Loucy (cell line): ENCODE measurements at regions not wholly inside any gene's neighbourhood (a gene's known extent, or its start where the extent isn't known, plus 50 kb on each side); places are given as distances from the start of the nearest gene placed in this dataset.

Experiments
- H2AFZ ChIP-seq: fragments of 200-600 bp; sonication (generic); 2 replicates; pipeline ENCODE4 v1.6.0; 2016; ENCODE audit warnings: antibody characterized with exemption, mild to moderate bottlenecking, low read length, moderate library complexity
- H3F3A ChIP-seq: fragments of 200-600 bp; 2 replicates; pipeline ENCODE4 v1.6.0; 2016; ENCODE audit warnings: antibody characterized with exemption, low read depth, mild to moderate bottlenecking
- H3K27me3 ChIP-seq: fragments of 200-600 bp; sonication (generic); 2 replicates; pipeline ENCODE4 v1.6.1; 2014; ENCODE audit warnings: low read length, mild to moderate bottlenecking; ENCODE audit not compliant: insufficient read depth, poor library complexity, severe bottlenecking
- H3K36me3 ChIP-seq: fragments of 200-600 bp; sonication (generic); 2 replicates; pipeline ENCODE4 v1.6.1; 2016; ENCODE audit warnings: low read length; ENCODE audit not compliant: insufficient read depth
- H3K4me1 ChIP-seq: fragments of 200-600 bp; sonication (generic); 2 replicates; pipeline ENCODE4 v1.5.1; 2014; ENCODE audit warnings: low read length, mild to moderate bottlenecking; ENCODE audit not compliant: insufficient read depth, poor library complexity, severe bottlenecking
- H3K4me2 ChIP-seq: fragments of 200-600 bp; sonication (generic); 2 replicates; pipeline ENCODE4 v1.6.0; 2014; ENCODE audit warnings: antibody characterized with exemption, low read length, low read depth, mild to moderate bottlenecking; ENCODE audit not compliant: poor library complexity, severe bottlenecking
- H3K4me3 ChIP-seq: fragments of 200-600 bp; sonication (generic); 2 replicates; pipeline ENCODE4 v1.5.1; 2014; ENCODE audit warnings: low read length, mild to moderate bottlenecking, mixed read lengths; ENCODE audit not compliant: poor library complexity, severe bottlenecking
- H3K79me2 ChIP-seq: fragments of 200-600 bp; sonication (generic); 2 replicates; pipeline ENCODE4 v1.6.1; 2014; ENCODE audit warnings: low read length; ENCODE audit not compliant: insufficient read depth
- H3K9ac ChIP-seq: fragments of 200-600 bp; sonication (generic); 2 replicates; pipeline ENCODE4 v1.6.0; 2014; ENCODE audit warnings: mild to moderate bottlenecking, low read depth, low read length, moderate library complexity; ENCODE audit not compliant: poor library complexity, severe bottlenecking
- H3K9me2 ChIP-seq: fragments of 200-600 bp; sonication (generic); replicated peaks from 2 replicates; pipeline ENCODE4 v1.6.1; 2016; ENCODE audit warnings: low read depth, low read length, mixed read lengths
- H3K9me3 ChIP-seq: fragments of 200-600 bp; sonication (generic); 2 replicates; pipeline ENCODE4 v1.6.1; 2014; ENCODE audit warnings: mild to moderate bottlenecking, antibody characterized with exemption, low read length, low read depth; ENCODE audit not compliant: insufficient read depth
- H4K20me1 ChIP-seq: fragments of 200-600 bp; sonication (generic); 2 replicates; pipeline ENCODE4 v1.6.0; 2014; ENCODE audit warnings: antibody characterized with exemption, low read length, mild to moderate bottlenecking; ENCODE audit not compliant: insufficient read depth, poor library complexity, severe bottlenecking
- EZH2phosphoT487 ChIP-seq: fragments of 200-600 bp; IDR thresholded peaks from 2 replicates; pipeline ENCODE4 v1.6.1; 2018; ENCODE audit warnings: antibody characterized with exemption, mild to moderate bottlenecking, moderate library complexity, borderline replicate concordance
- TF ChIP-seq, protein P1 (sequence below): fragments of 200-600 bp; sonication (generic); conservative IDR thresholded peaks from 2 replicates; pipeline ENCODE4 v1.5.1; 2014; ENCODE audit warnings: mild to moderate bottlenecking, antibody characterized with exemption, low read length

DNA sequence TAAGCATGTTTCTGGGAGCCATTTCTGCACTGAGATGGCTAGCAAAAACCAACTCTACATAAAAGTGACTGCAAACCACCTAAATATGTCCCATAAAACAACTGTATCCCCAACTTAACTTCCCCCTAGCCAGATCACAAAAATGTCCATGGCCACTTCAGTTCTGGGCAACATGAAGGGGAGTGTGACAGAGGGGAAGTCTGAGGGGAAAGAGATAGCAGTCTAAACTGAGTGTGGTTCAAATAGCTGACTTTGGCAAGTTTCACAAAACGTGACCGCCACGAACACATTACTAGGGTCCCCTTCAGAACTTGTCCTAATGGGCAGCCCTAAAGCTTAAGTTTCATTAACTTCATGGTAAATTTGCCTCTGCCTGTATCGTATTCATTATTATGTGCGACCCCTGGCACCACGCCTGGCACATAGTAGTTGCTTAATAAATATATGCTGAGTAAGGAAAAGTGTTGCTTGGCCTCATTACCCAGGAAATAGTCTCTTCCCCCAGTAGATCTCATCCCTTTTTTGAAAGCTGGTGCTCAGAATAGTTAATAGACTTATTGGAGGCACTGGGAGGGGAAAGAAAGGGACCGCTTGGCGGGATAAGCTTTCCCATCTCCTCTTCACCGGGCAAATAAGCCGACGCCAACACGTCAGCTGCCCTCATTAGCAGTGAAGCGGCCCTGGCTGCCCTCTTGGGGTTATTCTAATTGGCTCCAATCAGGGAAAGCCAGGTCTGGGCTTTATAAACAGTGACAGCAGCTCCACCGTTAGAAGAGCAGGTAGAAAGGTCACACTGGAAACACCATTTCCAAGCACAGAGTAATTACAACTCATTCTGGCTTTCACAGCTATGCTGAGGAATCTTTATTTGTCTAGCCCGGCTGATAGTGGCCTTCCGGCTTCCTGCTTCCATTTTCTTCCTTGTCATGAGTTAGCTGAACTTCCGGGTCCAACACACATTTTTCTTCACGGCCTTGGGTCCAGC is 122.1 kb downstream of the LRIG2 start:
- Histone ChIP-seq H3K9ac (no peak overlapping the region), H3K79me2 (no peaks in the 10 kb centered on the region), H3K9me2 (no peaks in the 10 kb centered on the region), H3K4me2 (no peak overlapping the region), H3K27me3 (no peaks in the 10 kb centered on the region), H3K4me3 (no peak overlapping the region), H3K4me1 (peaks cover 6% of the 10 kb centered on the region), H3K9me3 (no peaks in the 10 kb centered on the region), H2AFZ (no peak overlapping the region), H3F3A (no peaks in the 10 kb centered on the region), H4K20me1 (no peaks in the 10 kb centered on the region), H3K36me3 (no peaks in the 10 kb centered on the region)
- TF ChIP-seq, protein P1, sequence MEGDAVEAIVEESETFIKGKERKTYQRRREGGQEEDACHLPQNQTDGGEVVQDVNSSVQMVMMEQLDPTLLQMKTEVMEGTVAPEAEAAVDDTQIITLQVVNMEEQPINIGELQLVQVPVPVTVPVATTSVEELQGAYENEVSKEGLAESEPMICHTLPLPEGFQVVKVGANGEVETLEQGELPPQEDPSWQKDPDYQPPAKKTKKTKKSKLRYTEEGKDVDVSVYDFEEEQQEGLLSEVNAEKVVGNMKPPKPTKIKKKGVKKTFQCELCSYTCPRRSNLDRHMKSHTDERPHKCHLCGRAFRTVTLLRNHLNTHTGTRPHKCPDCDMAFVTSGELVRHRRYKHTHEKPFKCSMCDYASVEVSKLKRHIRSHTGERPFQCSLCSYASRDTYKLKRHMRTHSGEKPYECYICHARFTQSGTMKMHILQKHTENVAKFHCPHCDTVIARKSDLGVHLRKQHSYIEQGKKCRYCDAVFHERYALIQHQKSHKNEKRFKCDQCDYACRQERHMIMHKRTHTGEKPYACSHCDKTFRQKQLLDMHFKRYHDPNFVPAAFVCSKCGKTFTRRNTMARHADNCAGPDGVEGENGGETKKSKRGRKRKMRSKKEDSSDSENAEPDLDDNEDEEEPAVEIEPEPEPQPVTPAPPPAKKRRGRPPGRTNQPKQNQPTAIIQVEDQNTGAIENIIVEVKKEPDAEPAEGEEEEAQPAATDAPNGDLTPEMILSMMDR: no peak
- no peak for TF ChIP-seq EZH2phosphoT487

DNA sequence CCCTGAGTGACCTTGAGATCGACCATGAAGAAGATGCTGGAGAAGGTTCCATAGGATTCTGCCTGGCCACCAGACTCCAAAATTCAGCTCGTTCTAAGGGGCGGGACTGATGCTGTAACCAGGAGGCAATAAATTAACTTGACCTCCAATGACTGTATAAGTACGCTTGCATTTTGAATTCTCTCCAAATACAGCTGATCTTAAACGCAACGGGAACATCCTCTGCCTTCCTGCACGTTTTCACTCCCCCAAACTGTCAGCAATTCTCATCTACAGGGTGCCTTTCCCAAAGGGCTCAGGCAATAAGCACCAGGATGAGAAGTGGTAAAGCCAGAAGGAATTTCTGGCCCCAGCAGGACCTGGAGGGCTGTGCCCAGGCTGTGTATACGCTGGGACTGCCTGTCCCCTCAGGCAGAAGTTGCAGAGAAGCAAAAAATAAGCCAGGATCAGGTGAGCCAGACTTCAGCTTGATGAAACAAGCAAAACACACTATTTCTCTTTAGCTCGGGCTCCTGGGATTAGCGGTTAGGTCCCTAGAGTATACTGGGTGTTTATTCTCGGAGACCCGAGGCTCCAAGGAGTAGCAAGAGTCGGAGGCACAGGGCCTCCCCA is 124.8 kb downstream of the LRIG2 start:
- Histone ChIP-seq H3K36me3 (no peaks in the 10 kb centered on the region), H3K4me3 (no peak overlapping the region), H3K9me3 (no peaks in the 10 kb centered on the region), H3K4me1 (no peaks in the 10 kb centered on the region), H3K79me2 (no peaks in the 10 kb centered on the region), H3K9me2 (no peaks in the 10 kb centered on the region), H2AFZ (no peak overlapping the region), H3K4me2 (no peak overlapping the region), H3K9ac (no peak overlapping the region), H3F3A (no peaks in the 10 kb centered on the region), H4K20me1 (no peaks in the 10 kb centered on the region), H3K27me3 (no peaks in the 10 kb centered on the region)
- TF ChIP-seq, protein P1: no peak
- TF ChIP-seq EZH2phosphoT487: no peak

DNA sequence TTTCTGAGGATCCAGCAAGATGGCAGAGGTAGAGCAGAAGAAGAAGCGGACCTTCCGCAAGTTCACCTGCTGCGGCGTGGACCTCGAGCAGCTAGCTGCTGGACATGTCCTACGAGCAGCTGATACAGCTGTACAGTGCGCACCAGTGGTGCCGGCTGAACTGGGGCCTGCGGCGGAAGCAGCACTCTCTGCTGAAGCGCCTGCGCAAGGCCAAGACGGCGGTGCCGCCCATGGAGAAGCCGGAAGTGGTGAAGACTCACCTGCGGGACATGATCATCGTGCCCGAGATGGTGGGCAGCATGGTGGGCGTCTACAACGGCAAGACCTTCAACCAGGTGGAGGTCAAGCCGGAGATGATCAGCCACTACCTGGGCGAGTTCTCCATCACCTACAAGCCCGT is 125.8 kb downstream of the LRIG2 start:
- no peak overlapping the region for H2AFZ ChIP-seq
- H3K27me3 ChIP-seq: no peaks in the 10 kb centered on the region
- H3K4me3 ChIP-seq: no peak overlapping the region
- H3K79me2 ChIP-seq: no peaks in the 10 kb centered on the region
- no peaks in the 10 kb centered on the region for H4K20me1 ChIP-seq
- H3K9me2 ChIP-seq: no peaks in the 10 kb centered on the region
- H3K9me3 ChIP-seq: no peaks in the 10 kb centered on the region
- H3K9ac ChIP-seq: no peak overlapping the region
- H3K4me1 ChIP-seq: no peaks in the 10 kb centered on the region
- no peak overlapping the region for H3K4me2 ChIP-seq
- TF ChIP-seq, protein P1: no peak
- no peak for TF ChIP-seq EZH2phosphoT487
- H3K36me3 ChIP-seq: no peaks in the 10 kb centered on the region
- no peaks in the 10 kb centered on the region for H3F3A ChIP-seq
